ENCODE measurements at regions not wholly inside any gene's neighbourhood (a gene's known extent, or its start where the extent isn't known, plus 50 kb on each side); places are given as distances from the start of the nearest gene placed in this dataset.

GRCh38 chr5:31097851-31098250 lies 95.6 kb upstream of the CDH6 start:
- DNase-seq, result no peak

DNA sequence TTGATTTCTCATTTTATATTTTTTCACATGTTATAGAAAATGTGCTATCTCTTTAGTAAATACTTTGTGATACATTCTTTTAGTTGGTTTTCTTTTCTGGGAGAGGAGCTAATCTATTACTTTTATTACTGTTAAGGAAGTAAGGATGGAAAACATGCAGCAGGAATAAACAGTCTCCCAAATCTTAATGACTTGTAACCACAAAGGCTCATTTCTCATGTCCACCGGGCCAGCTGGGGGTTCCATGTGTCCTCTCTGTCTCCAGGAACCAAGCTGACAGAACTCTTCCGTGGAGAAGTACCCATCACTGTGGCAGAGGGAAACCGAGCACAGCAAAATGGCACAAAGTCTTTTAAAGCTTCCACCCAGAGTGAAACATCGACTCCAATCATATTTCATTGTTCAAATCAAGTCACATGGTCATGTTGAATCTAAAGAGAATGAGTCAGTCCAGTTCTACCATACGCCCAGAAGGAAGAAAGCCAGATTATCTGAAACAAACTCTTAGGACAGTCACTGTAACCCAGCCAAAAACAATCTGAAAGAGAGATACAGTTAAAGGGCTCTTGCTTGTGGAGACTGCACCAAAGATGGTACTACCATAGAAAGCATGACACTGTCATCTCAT lies 97.1 kb upstream of the CDH6 start:
- DNase-seq, result no peak

GRCh38 chr5:31095796-31096195 lies 97.7 kb upstream of the CDH6 start:
- no peak for DNase-seq

GRCh38 chr5:31091501-31091900 lies 102.0 kb upstream of the CDH6 start:
- DNase-seq, result no peak

- no peak for DNase-seq
These were observed 103.0 kb upstream of the CDH6 start for GRCh38 chr5:31090467-31090866.

- DNase-seq, result no peak
These were observed 106.6 kb upstream of the CDH6 start for GRCh38 chr5:31086839-31087415.

DNA sequence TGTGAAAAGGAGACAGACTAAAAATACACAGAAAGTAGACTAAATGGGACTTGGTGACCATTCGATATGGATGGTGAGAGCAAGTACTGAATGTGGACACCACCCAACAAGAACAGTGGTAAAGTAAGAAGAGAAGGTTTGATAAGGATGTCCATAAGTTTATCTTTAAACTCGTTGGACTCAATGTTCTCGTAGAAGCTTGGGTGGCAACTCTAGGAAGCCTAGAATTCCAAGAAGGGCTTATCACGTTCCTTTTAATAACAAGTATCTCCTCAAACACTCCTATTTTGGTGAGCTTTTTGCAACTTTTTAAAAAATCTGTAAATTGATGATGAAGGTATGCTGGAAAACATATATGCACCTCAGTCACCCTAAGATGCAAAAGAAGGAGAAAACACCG lies 108.6 kb upstream of the CDH6 start:
- no peak for DNase-seq

- no peak for DNase-seq
These were observed 110.1 kb upstream of the CDH6 start for GRCh38 chr5:31083364-31083763.

DNA sequence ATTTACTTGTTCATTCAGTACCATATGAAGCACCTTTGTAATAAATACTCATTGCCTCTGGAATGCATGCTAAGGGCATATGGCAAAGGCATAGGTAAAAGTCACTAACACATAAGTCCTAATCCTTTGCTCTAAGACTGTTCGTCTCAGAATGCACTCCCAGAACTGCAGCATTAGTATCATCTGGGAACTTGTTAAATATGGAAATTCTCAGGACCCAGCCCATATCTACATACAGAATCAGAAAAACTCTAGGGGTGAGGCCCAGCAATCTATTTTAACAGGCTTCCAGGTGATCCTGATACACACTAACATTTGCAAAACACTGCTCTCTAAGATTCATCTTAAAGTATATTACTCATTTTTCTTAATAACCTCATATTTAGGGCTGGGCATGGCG lies 113.8 kb upstream of the CDH6 start:
- no peak for DNase-seq

DNA sequence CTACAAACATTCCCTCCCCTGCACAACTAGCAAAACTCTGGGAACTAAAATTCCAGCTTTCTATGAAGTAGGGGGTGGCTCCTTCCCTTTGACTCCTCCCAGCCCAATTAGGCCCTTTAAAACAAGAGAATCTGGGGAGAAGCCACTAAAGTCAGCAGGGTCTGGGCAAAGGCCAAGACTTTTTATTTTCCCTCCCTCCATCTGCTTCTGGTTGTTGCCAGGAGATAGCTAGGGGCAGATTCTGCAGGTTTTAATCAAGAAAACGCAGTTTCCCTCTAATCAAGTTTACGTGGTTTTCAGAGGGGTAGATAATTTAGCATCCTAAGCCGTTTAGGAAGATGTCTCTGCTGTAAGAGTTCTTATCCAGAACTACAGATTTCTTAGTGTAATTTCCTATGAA lies 114.5 kb upstream of the CDH6 start:
- DNase-seq, result no peak

DNA sequence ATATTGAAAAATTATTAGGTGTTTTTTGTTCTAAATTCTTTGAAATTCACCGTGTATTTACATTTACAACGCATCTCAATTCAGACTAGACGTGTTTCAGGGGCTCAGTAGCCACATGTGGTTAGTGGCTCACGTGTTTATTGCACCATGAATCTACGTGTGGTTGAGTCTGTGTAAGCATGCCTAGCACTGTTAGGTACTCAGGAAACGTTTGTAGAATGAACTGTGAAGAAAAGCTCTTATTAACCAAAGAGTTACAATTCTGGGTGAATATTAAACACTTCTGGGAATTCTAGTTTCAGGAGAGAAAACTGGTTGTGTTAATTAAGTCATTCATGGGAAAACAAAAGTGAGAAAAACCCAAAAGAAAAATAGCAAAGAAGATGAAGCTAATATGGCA lies 117.5 kb upstream of the CDH6 start:
- no peak for DNase-seq

DNA sequence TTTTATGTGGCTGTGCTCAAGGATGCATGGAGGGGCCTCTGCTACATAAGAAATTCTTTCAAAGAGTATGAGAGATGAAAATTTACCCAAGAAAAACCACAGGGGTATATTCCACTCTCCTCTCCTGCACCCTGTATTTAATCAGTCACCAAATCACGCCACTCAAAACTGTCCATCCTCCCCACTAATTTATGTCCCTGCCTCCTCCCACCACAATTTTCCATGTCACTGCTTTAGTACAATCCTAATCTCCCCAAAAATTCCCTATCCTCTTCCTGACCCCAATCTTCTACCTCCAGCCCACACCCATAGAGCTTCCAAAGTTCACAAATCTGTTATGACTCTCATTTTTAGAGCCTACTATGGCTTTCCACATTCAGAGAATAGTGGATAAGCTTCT lies 125.2 kb upstream of the CDH6 start:
- DNase-seq, result no peak

DNA sequence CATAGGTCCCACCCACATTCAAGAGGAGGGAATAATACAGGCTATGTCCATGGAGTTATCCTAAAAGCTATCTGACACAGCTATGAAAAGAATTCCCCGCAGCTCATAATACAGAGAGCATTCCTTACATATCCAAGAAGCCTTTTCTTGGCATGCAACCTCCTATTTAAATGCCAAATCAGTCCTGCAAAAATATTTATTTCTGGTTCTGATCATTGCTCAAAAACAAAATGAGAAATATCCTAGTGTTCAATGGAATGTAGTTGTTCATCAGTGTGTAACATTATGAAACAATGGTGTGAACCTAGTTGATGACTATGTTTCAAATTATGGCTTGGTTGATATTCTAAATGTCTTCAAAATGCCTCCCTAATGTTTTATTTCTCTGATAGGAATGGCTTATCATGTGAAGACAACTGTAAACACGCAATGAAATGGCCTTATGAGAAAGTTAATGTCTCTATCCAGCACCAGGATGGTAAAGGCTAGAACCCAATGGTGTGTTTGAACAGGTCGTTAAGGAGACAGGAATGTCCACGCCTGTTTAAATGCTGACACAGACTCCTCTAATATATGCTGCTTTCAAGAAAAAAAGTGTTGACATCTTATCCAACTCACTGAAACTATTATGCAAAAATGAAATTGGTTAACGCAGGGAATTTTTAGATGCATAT lies 126.7 kb upstream of the CDH6 start:
- no peak for DNase-seq

- no peak for DNase-seq
These were observed 129.3 kb upstream of the CDH6 start for GRCh38 chr5:31064215-31064614.

GRCh38 chr5:31062902-31063580 lies 130.4 kb upstream of the CDH6 start:
- DNase-seq, result no peak

DNA sequence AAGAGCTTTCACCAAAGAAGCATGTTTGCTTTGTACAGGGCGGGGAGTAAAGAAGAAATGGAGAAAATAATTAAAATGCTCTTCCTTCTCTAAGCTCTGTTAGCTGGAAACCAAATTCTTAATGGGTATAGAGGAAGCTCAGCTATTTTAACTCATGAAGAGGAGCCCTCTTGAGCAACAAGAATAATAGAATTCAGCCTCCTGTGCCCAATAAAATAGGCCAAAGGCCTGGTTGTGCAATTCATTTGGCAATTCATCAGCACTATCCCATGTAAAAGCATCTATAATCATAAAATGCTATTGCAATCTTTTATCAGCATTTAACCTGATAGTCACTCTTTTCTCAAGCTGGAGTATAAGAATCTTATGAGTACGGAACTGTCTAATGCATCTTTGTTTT lies 133.6 kb upstream of the CDH6 start:
- no peak for DNase-seq

GRCh38 chr5:31054453-31054852 lies 139.0 kb upstream of the CDH6 start:
- no peak for DNase-seq

DNA sequence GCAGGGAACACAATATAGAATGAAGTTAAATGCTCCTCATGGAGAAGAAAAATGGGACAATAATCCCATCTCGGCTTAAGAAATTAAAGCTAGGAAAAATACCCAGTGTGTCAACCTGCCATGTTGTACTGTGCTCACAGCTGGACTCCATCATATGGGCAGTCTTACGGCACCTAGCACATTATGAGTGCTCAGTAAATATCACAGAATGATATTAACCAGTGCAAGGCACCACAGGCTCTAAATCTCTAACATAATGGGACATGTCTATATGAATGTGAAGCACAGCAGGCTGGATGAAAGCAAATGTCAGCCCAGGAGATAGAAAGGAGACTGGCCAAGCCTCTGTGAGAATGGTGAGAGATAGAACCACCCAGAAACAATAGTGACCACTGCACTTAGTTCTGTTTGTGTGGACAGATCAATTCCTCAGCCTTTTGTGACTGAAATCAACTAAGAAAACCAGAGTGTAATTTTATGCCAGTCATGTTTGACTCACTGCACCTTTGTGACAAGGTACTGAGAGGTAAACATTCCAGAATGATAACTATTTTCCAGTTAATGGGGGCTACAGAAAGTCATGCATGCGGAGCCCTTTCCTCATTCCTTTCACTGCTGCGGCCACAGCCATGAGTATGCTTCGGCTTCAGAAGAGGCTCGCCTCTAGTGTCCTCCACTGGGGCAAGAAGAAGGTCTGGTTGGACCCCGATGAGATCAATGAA lies 140.4 kb upstream of the CDH6 start:
- DNase-seq, result no peak

DNA sequence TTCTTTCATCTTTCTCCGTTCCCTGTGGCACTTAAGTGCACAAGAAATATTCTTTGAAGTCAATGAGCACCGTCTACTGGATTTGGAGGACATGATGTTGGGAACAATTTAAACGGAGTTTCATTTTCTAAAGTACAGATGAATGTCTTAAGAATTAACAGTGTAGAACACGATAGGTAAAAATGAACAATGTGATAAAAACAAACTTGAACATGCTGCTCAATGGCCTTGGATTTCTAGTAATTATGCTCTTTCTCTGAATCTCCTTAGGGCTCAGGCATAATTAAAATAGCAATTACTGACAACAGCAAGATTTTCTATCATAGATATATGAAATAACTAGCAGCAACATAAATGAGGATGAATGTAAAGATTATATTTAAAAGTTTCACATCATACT lies 142.2 kb upstream of the CDH6 start:
- DNase-seq, result no peak

DNA sequence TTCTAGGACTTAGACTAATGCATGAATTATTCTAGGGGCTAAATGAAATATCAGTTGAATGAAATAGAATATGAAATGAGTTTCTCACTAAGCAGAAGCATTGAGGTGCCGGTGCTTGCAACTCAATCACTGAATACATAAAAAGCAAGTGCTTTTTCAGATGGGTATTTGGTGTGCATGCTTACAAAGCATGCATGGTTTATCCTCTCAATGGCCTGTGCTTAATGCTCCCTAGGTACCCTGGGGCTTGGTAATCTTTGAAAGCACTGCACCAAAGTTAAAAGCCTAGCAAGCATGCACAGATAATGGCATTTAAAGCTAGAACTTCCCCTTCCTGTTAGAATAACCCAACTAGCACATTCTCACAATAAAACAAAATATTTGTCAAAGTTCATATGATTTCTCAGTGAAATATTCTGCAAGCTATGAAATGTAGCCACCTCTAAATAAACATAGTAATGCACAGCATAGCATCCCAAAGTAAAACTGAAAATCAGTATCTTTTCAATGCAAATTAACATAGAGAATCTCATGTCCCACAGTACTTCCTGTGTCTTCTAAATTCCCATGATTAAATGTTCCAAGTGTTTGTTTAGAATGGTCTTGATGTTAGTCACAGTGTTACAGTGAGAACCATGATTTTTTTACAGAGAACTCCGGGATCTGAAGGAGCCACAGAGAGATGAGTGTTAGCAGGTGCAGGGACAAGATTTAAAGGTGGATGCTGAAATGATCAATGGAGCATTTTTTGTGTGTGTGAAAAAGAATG lies 143.4 kb upstream of the CDH6 start:
- no peak for DNase-seq

- no peak for DNase-seq
These were observed 144.0 kb upstream of the CDH6 start for GRCh38 chr5:31049461-31049860.

Measured in dermis blood vessel endothelial cell (primary cell).